BLaER1 treated with 17β-estradiol and CSF1 and Interleukin-3, amounts not matched to agents 10 nM and 100 nM (cell line): ENCODE measurements at regions not wholly inside any gene's neighbourhood (a gene's known extent, or its start where the extent isn't known, plus 50 kb on each side); places are given as distances from the start of the nearest gene placed in this dataset.
A peak's percentile ranks its signal among the peaks of the same experiment; 100 is the strongest.

Experiments used
- H3K27ac ChIP-seq, 11 experiments: shearing (Covaris generic); formaldehyde crosslinking; 2 replicates each; pipeline ENCODE4 v1.8.1; 2022
- H3K27me3 ChIP-seq, 11 experiments: shearing (Covaris generic); formaldehyde crosslinking; 2 replicates each; pipeline ENCODE4 v1.8.1; 2022
- H3K36me3 ChIP-seq, 11 experiments: shearing (Covaris generic); formaldehyde crosslinking; 2 replicates each; pipeline ENCODE4 v1.8.1; 2022
- H3K4me1 ChIP-seq, 10 experiments: shearing (Covaris generic); formaldehyde crosslinking; 2 replicates each; pipeline ENCODE4 v1.8.1; 2022
- H3K4me2 ChIP-seq, 11 experiments: shearing (Covaris generic); formaldehyde crosslinking; 2 replicates each; pipeline ENCODE4 v1.8.1; 2022
- H3K4me3 ChIP-seq, 10 experiments: shearing (Covaris generic); formaldehyde crosslinking; 2 replicates each; pipeline ENCODE4 v1.8.1; 2022
- H3K9ac ChIP-seq, 11 experiments: shearing (Covaris generic); formaldehyde crosslinking; 2 replicates each; pipeline ENCODE4 v1.8.1; 2022
- H3K9me3 ChIP-seq, 11 experiments: shearing (Covaris generic); formaldehyde crosslinking; replicated peaks in 1 of 11; 2 replicates each; pipeline ENCODE4 v1.8.1; 2022
- H4K20me1 ChIP-seq, 11 experiments: shearing (Covaris generic); formaldehyde crosslinking; 2 replicates each; pipeline ENCODE4 v1.8.1; 2022
- Cebpa-rat ChIP-seq, 11 experiments: shearing (Covaris generic); IDR thresholded peaks; 2 replicates each; pipeline ENCODE4 v1.8.1; 2022

GRCh38 chr7:131900785-131901287 lies 344.4 kb upstream of the PODXL start:
- no peaks in the 10 kb centered on the region for H3K27me3 ChIP-seq
- H3K4me1 ChIP-seq = peaks cover 6 to 44% (median 13%) of the 10 kb centered on the region in 10 experiments; a peak in 15 of 20 replicates
- no peak overlapping the region for H3K9ac ChIP-seq
- H4K20me1 ChIP-seq = no peaks in the 10 kb centered on the region
- H3K9me3 ChIP-seq = peaks cover 7 to 20% (median 13%) of the 10 kb centered on the region in 11 experiments; a peak in 20 of 22 replicates
- H3K4me2 ChIP-seq = no peak overlapping the region
- no peak overlapping the region for H3K4me3 ChIP-seq
- no peak overlapping the region for H3K27ac ChIP-seq
- no peak for TF ChIP-seq Cebpa-rat (IDR thresholded peaks at IDR 0.05)
- no peaks in the 10 kb centered on the region for H3K36me3 ChIP-seq

DNA sequence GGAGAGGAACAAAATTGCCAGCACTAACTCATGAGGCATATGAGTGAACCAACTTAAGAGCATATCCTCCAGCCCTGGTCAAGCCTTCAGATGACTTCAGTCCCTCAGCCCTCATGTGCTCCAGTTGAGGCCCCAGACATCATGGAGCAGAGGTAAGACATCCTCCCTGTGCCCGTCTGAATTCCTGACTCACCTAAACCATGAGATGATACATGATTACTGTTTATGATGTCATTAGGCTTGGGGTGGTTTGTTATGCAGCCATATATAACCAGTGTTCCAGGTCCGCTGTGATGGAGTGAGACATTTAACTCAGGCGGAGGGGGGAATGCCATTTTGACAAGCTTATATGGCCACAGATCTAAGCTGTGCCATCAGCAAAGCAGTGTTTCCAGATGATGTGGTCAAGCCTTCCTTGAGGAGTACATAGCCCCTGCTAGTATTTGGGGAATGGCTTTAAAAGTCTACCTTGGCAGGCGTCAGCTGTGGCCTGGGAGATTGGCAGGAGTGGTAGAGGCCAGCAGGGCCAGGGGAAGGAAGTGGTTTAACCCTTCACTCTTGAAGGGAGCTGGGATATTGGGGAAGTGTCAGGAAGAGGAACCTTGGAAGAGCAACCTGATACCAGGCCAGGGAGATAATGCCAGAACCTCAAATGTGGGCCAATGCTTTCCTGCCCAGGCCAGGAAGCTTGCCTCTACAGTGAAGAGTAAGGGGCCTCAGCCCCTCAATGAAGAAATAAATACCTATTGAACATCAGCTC lies 343.0 kb upstream of the PODXL start:
- Histone ChIP-seq H3K4me2 (peak overlapping the region in 3 of 11 experiments; percentile 29 to 82 (median 55); a peak in 8 of 22 replicates), H3K9me3 (peaks cover 7 to 20% (median 13%) of the 10 kb centered on the region in 11 experiments; a peak in 20 of 22 replicates), H3K9ac (no peak overlapping the region), H3K4me3 (no peak overlapping the region), H4K20me1 (no peaks in the 10 kb centered on the region), H3K4me1 (peaks cover 6 to 53% (median 13%) of the 10 kb centered on the region in 10 experiments; a peak in 15 of 20 replicates), H3K36me3 (no peaks in the 10 kb centered on the region), H3K27me3 (no peaks in the 10 kb centered on the region), H3K27ac (no peak overlapping the region; a peak in 1 of 22 replicates)
- TF ChIP-seq Cebpa-rat (IDR thresholded peaks at IDR 0.05) = no peak

DNA sequence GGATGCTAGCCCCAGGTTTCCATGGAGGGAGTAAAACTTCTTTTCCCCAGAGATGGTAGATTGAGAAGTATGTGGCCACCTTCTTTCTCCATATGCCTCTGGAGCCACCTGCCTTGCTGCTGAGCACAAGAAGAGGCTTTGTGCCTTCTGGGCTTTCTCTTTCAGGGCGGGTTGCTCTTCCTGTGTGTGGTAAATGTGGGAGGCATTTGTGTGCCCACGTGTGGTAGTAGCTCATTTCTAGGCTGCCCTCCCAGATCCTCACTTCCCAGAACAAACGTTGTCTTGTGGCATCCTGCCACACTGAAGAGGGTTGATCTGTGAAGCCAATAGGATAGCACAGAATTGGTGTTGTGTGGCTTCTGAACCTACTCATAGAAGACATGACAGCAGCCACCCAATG lies 342.0 kb upstream of the PODXL start:
- Histone ChIP-seq H3K27me3 (no peaks in the 10 kb centered on the region), H3K27ac (no peak overlapping the region), H3K4me2 (peak overlapping the region; percentile 13 to 82 (median 47); a peak in 20 of 22 replicates), H4K20me1 (no peaks in the 10 kb centered on the region), H3K9ac (no peak overlapping the region), H3K4me3 (no peak overlapping the region), H3K9me3 (peaks cover 6 to 18% (median 10%) of the 10 kb centered on the region in 11 experiments; a peak in 20 of 22 replicates), H3K4me1 (peaks cover 6 to 53% (median 13%) of the 10 kb centered on the region in 10 experiments; a peak in 15 of 20 replicates), H3K36me3 (no peaks in the 10 kb centered on the region)
- no peak for TF ChIP-seq Cebpa-rat (IDR thresholded peaks at IDR 0.05)

DNA sequence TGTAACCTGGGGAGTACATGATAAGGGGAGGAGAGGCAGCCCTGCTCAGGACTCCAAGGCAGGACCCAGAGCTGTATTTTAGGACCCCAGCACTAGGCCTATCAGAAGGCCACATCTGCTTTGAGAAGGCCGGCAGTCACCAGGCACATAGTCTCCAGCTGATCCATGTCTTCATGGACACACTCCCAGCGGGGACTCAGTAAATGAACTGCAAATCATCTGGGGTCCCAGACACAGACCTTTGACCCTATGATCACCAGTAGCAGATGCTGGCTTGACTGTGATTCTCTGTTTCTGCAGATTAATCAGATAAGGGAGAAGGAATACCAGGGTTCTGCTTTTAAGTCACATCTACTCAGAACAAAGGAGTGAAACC lies 341.4 kb upstream of the PODXL start:
- no peaks in the 10 kb centered on the region for H3K27me3 ChIP-seq
- H3K4me2 ChIP-seq = peak overlapping the region in 5 of 11 experiments; percentile 36 to 82 (median 55); a peak in 8 of 22 replicates
- no peaks in the 10 kb centered on the region for H4K20me1 ChIP-seq
- no peak overlapping the region for H3K27ac ChIP-seq
- H3K4me3 ChIP-seq = no peak overlapping the region
- H3K36me3 ChIP-seq = no peaks in the 10 kb centered on the region
- H3K9me3 ChIP-seq = peaks cover 0 to 12% (median 5%) of the 10 kb centered on the region in 11 experiments; a peak in 12 of 22 replicates
- TF ChIP-seq Cebpa-rat (IDR thresholded peaks at IDR 0.05) = no peak
- no peak overlapping the region for H3K9ac ChIP-seq
- H3K4me1 ChIP-seq = peaks cover 6 to 53% (median 13%) of the 10 kb centered on the region in 10 experiments; a peak in 15 of 20 replicates

GRCh38 chr7:131897016-131897789 lies 340.8 kb upstream of the PODXL start:
- Histone ChIP-seq H4K20me1 (no peaks in the 10 kb centered on the region), H3K36me3 (no peaks in the 10 kb centered on the region), H3K9ac (no peak overlapping the region), H3K4me3 (no peak overlapping the region), H3K4me2 (peak overlapping the region in 2 of 11 experiments; percentile 55 to 82; a peak in 3 of 22 replicates), H3K9me3 (peaks cover 0 to 6% (median under 1%) of the 10 kb centered on the region in 11 experiments; a peak in 4 of 22 replicates), H3K27me3 (no peaks in the 10 kb centered on the region), H3K4me1 (peaks cover 6 to 53% (median 13%) of the 10 kb centered on the region in 10 experiments; a peak in 15 of 20 replicates), H3K27ac (no peak overlapping the region)
- no peak for TF ChIP-seq Cebpa-rat (IDR thresholded peaks at IDR 0.05)

DNA sequence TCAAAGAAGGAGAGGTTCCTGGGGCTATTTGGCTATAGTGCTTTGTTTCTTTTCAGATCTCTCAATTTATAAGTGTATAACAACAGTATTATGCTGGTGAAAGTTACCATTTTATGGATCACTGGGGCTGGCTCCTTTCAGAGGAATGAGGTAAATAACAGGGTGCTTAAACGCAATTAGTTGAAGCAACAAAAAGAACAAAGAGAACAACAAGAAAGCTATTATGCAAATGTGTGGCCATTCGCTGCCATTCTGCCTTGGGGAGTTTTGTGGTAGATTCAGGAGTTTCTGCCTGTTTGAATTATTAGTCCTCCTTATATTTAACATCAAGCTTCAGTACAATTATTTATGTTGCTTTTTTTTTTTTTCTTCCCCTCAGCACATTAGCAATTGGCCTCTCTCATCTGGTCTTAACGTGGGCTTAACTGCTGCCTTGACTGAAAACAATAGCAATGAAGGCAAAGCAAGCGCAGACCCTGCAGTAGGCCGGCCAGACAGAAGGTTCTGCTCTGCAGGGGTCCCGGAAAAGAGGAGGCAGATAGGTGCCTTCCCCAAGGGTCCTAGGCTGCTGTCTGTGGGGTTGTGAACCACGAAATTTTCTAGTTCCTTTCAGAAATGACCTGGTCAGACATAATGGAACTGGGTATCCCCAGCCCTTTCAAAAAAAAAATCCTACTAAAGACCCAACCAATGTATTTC lies 339.9 kb upstream of the PODXL start:
- Histone ChIP-seq H3K4me3 (no peak overlapping the region), H3K9me3 (no peaks in the 10 kb centered on the region), H3K4me1 (peaks cover 6 to 62% (median 13%) of the 10 kb centered on the region in 10 experiments; a peak in 15 of 20 replicates), H3K27me3 (no peaks in the 10 kb centered on the region), H3K9ac (no peak overlapping the region), H3K36me3 (no peaks in the 10 kb centered on the region), H4K20me1 (no peaks in the 10 kb centered on the region), H3K4me2 (peak overlapping the region in 2 of 11 experiments; percentile 44 to 61; a peak in 4 of 22 replicates), H3K27ac (no peak overlapping the region; a peak in 1 of 22 replicates)
- no peak for TF ChIP-seq Cebpa-rat (IDR thresholded peaks at IDR 0.05)

DNA sequence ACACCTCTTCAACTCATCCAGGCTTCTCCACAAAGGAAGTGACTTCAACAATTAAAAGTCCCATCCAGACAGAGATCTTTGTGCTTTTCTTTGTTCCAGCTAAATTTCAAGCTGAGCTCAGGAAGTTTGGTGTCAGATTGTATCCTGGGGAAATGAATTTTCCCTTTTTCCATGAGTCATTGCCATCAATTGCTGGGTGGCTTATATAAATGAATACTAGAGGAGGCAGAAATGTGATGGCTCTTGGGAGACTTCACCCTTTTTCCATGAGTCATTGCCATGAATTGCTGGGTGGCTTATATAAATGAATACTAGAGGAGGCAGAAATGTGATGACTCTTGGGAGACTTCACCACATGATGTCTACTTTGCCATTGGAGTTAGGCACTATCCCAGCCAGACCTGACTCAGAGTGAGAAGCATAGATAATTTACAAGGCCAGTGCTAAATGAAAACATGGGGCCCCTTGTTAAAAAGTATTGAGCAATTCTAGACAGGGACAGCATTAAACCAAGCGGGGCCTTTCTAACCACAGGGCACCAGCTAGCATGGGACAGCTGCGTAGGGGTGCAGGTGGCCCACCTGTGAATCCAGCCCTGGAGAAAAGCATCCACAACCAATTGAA lies 339.2 kb upstream of the PODXL start:
- H3K27me3 ChIP-seq = no peaks in the 10 kb centered on the region

DNA sequence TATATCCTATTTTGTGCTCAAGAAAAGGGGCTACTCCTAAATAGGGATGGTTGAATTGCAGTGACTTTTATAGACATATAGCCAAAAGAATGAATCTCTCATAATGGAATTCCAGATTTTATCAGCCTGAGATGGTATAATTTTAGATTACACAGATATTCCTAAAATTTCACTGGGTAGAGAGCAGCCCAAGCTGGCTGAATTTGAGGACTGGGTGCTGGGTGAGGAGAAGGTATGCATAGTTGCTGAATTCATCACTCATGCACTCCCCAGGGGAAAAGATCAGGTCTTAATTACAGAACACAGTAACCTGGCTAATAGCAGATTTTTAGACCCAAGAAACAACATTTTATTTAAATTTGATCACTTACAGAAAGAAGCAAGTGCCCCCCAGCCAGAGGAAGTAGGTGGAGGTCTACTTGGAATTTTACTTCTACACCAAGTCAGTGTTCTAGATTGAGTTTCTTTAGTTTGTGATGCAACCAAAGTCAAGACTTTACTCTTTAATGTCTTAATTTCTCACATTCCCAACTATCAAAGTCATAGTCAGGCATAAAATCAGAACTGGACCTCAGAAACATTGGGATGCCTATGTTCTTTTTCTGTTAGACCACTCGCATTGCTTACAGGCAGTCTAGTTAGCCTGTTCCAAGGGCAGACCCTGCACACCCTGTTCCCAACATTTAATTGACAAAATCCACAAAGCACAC lies 337.4 kb upstream of the PODXL start:
- Histone ChIP-seq H3K4me2 (no peak overlapping the region), H3K27me3 (no peaks in the 10 kb centered on the region), H3K9me3 (no peaks in the 10 kb centered on the region), H3K4me1 (peaks cover 21 to 72% (median 29%) of the 10 kb centered on the region in 10 experiments), H3K9ac (no peak overlapping the region), H4K20me1 (no peaks in the 10 kb centered on the region), H3K36me3 (no peaks in the 10 kb centered on the region), H3K27ac (no peak overlapping the region), H3K4me3 (no peak overlapping the region)
- TF ChIP-seq Cebpa-rat (IDR thresholded peaks at IDR 0.05) = no peak

More for the DNA sequence above, 339.2 kb upstream of the PODXL start:
- TF ChIP-seq Cebpa-rat (IDR thresholded peaks at IDR 0.05) = no peak
- Histone ChIP-seq H3K9ac (no peak overlapping the region), H3K4me3 (no peak overlapping the region), H3K4me1 (peaks cover 6 to 69% (median 15%) of the 10 kb centered on the region in 10 experiments; a peak in 16 of 20 replicates), H3K4me2 (peak overlapping the region in 2 of 11 experiments; percentile 44 to 61; a peak in 4 of 22 replicates), H3K9me3 (no peaks in the 10 kb centered on the region), H3K27ac (no peak overlapping the region; a peak in 1 of 22 replicates), H3K36me3 (no peaks in the 10 kb centered on the region), H4K20me1 (no peaks in the 10 kb centered on the region)
